CD4-positive, alpha-beta T cell (primary cell): ENCODE measurements at regions not wholly inside any gene's neighbourhood (a gene's known extent, or its start where the extent isn't known, plus 50 kb on each side); places are given as distances from the start of the nearest gene placed in this dataset.

Source experiments
- ATAC-seq: fragments of 200-7000 bp; cut with Tn5 transposase; one replicate; pipeline ENCODE4 v1.10.0; 2022; ENCODE audit warnings: mild to moderate bottlenecking; ENCODE audit not compliant: poor library complexity
- CTCF ChIA-PET: fragments of 350-600 bp; sonication (Branson Sonifier 250); formaldehyde crosslinking; loops from one replicate; lab custom pipeline; 2021; ENCODE audit warnings: antibody characterized with exemption, inconsistent platforms; lab: Charles Lee
- POLR2A ChIA-PET: fragments of 350-600 bp; sonication (Branson Sonifier 250); formaldehyde crosslinking; loops from one replicate; lab custom pipeline; 2021; ENCODE audit warnings: antibody characterized with exemption, inconsistent platforms; lab: Charles Lee
- DNase-seq, 14 experiments: peaks; one replicate each; pipeline ENCODE4 v3.0.0-alpha.2; 2013 to 2020; ENCODE audit warnings: mixed read lengths in 2 of 14
- H3K27ac ChIP-seq, 2 donors: one replicate each; pipeline versions ENCODE4 v1.5.1 to v1.7.0; 2013; ENCODE audit warnings: low read length in 2 of 2, low read depth in 1 of 2, mild to moderate bottlenecking in 1 of 2
- H3K27me3 ChIP-seq, 2 experiments: 1 replicate in 1 of 2; 2 replicates in 1 of 2; pipeline versions ENCODE4 v1.6.1 to v1.7.0; 2013; ENCODE audit warnings: low read length in 2 of 2, control low read depth in 1 of 2, mild to moderate bottlenecking in 1 of 2, moderate library complexity in 1 of 2; ENCODE audit not compliant: insufficient read depth in 2 of 2, control insufficient read depth in 1 of 2
- H3K36me3 ChIP-seq: one replicate; pipeline ENCODE4 v1.6.1; 2013; ENCODE audit warnings: low read length, control low read depth; ENCODE audit not compliant: insufficient read depth
- H3K4me1 ChIP-seq: one replicate; pipeline ENCODE4 v1.6.1; 2013; ENCODE audit warnings: low read length, control low read depth; ENCODE audit not compliant: insufficient read depth
- H3K4me3 ChIP-seq: one replicate; pipeline ENCODE4 v1.5.1; 2013; ENCODE audit warnings: mild to moderate bottlenecking, low read length, moderate library complexity
- H3K9me3 ChIP-seq, 2 experiments: 1 replicate in 1 of 2; 2 replicates in 1 of 2; pipeline versions ENCODE4 v1.6.1 to v1.7.0; 2013; ENCODE audit warnings: low read length in 2 of 2, mild to moderate bottlenecking in 2 of 2, control low read depth in 1 of 2, moderate library complexity in 1 of 2; ENCODE audit not compliant: control insufficient read depth in 1 of 2, insufficient read depth in 1 of 2
- H3K27ac Mint-ChIP-seq: one replicate; pipeline ENCODE4 v1.8.0; 2020; ENCODE audit warnings: mixed read lengths
- H3K27me3 Mint-ChIP-seq: one replicate; pipeline ENCODE4 v1.8.0; 2021; ENCODE audit warnings: mixed read lengths
- H3K36me3 Mint-ChIP-seq: one replicate; pipeline ENCODE4 v1.8.0; 2021; ENCODE audit warnings: low read depth, mixed read lengths
- H3K4me1 Mint-ChIP-seq: one replicate; pipeline ENCODE4 v1.8.0; 2021; ENCODE audit warnings: low read depth, mixed read lengths
- H3K4me3 Mint-ChIP-seq: one replicate; pipeline ENCODE4 v1.8.0; 2020; ENCODE audit warnings: mild to moderate bottlenecking, mixed read lengths
- H3K9me3 Mint-ChIP-seq: one replicate; pipeline ENCODE4 v1.8.0; 2020; ENCODE audit warnings: mixed read lengths
- intact Hi-C, 2 experiments: fragments of 100-400 bp; cut with DNase I in 1 of 2; cut with micrococcal nuclease in 1 of 2; formaldehyde crosslinking; loops; one replicate each; pipeline versions ENCODE4 v1.15.1 to v1.9.0; 2023 to 2025; cut with DNase I, micrococcal nuclease
- TF ChIP-seq, protein P1 (sequence below): fragments of 200-600 bp; IDR thresholded peaks from one replicate; pipeline ENCODE4 v1.8.0; 2022; ENCODE audit warnings: antibody characterized with exemption, mild to moderate bottlenecking

DNA sequence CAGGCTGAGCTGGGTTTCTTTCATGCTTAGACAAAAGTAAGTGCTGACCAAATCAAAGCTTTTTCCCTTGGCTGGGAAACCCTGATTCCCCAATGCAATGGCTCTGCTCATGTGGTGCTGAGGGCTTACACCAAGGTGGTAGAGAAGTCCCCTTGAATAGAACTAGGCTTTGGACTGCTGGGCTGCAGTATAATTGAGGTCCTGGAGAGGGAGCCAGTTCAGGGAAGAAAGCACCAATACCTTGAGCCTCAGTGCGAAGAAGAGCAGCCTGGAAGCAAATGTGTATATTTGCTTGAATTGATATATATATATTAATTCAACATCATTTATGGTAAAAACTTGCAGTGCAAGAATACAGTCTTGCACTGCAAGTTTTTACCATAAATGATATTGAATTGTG is 391.1 kb downstream of the RPS24 start:
- no peaks in the 10 kb centered on the region for H3K27me3 ChIP-seq
- TF ChIP-seq, protein P1, sequence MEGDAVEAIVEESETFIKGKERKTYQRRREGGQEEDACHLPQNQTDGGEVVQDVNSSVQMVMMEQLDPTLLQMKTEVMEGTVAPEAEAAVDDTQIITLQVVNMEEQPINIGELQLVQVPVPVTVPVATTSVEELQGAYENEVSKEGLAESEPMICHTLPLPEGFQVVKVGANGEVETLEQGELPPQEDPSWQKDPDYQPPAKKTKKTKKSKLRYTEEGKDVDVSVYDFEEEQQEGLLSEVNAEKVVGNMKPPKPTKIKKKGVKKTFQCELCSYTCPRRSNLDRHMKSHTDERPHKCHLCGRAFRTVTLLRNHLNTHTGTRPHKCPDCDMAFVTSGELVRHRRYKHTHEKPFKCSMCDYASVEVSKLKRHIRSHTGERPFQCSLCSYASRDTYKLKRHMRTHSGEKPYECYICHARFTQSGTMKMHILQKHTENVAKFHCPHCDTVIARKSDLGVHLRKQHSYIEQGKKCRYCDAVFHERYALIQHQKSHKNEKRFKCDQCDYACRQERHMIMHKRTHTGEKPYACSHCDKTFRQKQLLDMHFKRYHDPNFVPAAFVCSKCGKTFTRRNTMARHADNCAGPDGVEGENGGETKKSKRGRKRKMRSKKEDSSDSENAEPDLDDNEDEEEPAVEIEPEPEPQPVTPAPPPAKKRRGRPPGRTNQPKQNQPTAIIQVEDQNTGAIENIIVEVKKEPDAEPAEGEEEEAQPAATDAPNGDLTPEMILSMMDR: no peak
- no peak overlapping the region for H3K4me3 Mint-ChIP-seq
- peaks cover 17% of the 10 kb centered on the region for H3K9me3 Mint-ChIP-seq
- no peaks in the 10 kb centered on the region for H3K4me1 Mint-ChIP-seq
- H3K27ac Mint-ChIP-seq: no peak overlapping the region
- peaks cover 21% of the 10 kb centered on the region for H3K27me3 Mint-ChIP-seq
- H3K36me3 ChIP-seq: no peaks in the 10 kb centered on the region
- no peak overlapping the region for H3K27ac ChIP-seq
- H3K9me3 ChIP-seq: peaks cover 0 to 4% of the 10 kb centered on the region in 2 experiments
- intact Hi-C loops: no loop called here
- ATAC-seq (no peak), DNase-seq (no peak)
- no peaks in the 10 kb centered on the region for H3K4me1 ChIP-seq
- no peak overlapping the region for H3K4me3 ChIP-seq
- POLR2A ChIA-PET: no interaction called here
- CTCF ChIA-PET: no interaction called here
- H3K36me3 Mint-ChIP-seq: no peaks in the 10 kb centered on the region

DNA sequence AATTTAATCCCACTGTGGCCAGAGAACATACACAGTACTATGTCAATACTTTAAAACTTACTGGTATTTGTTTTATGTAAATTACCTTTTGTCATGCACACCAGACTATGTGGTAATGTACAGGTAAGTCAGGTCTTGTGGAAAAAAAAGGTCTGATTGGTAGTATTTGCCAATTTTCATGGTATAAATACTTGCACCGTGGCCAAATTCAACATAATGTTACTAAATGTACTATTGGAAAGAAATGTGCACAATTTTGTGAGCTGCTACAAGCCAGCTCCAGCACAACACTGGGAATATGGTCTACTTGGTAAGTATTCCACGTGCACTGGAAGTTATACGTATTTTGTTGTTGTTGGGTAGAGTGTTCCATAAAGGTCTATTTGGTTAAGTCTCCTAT is 392.5 kb downstream of the RPS24 start:
- CTCF ChIA-PET: no interaction called here
- POLR2A ChIA-PET: no interaction called here
- H3K4me1 Mint-ChIP-seq: no peaks in the 10 kb centered on the region
- TF ChIP-seq, protein P1: no peak
- H3K4me1 ChIP-seq: no peaks in the 10 kb centered on the region
- peaks cover 17% of the 10 kb centered on the region for H3K9me3 Mint-ChIP-seq
- H3K27me3 Mint-ChIP-seq: peaks cover 19% of the 10 kb centered on the region
- no peak overlapping the region for H3K27ac ChIP-seq
- peaks cover 0 to 4% of the 10 kb centered on the region in 2 experiments for H3K9me3 ChIP-seq
- no peaks in the 10 kb centered on the region for H3K27me3 ChIP-seq
- intact Hi-C loops: no loop called here
- DNase-seq: no peak
- H3K4me3 Mint-ChIP-seq: no peak overlapping the region
- H3K36me3 ChIP-seq: no peaks in the 10 kb centered on the region
- no peak overlapping the region for H3K4me3 ChIP-seq
- ATAC-seq: no peak
- H3K36me3 Mint-ChIP-seq: no peaks in the 10 kb centered on the region
- no peak overlapping the region for H3K27ac Mint-ChIP-seq

DNA sequence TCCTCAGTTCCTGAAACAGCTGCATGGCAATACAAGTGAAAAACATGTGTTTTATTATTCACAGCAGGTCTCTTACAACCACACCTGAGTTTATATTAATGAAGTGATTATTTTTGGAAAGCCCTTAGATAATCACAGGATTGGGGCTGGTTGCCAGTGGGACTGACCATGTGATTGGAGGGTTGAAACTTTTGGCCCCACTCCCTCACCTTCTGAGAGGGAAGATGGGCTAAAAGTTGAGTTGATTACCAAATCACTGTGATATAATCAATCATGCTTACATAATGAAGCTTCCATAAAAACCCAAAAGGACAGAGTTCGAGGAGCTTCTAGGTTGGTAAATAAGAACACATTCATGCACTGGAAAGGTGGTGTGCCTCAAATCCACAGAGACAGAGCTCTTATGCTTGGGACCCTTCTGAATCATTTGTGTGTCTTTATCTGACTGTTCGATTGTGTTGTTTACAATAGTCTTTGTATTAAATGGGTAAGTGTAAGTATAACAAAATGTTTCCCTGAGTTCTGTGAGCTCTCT is 393.9 kb downstream of the RPS24 start:
- no peak for ATAC-seq
- CTCF ChIA-PET: no interaction called here
- DNase-seq: no peak

More for the DNA sequence above, 393.9 kb downstream of the RPS24 start:
- no peak overlapping the region for H3K27ac Mint-ChIP-seq
- peaks cover 20% of the 10 kb centered on the region for H3K27me3 Mint-ChIP-seq
- Histone ChIP-seq H3K4me1 (no peaks in the 10 kb centered on the region), H3K36me3 (no peaks in the 10 kb centered on the region), H3K9me3 (peaks cover 0 to 4% of the 10 kb centered on the region in 2 experiments), H3K4me3 (no peak overlapping the region), H3K27me3 (no peaks in the 10 kb centered on the region), H3K27ac (no peak overlapping the region)
- H3K4me1 Mint-ChIP-seq: no peaks in the 10 kb centered on the region
- no peaks in the 10 kb centered on the region for H3K36me3 Mint-ChIP-seq
- no peak overlapping the region for H3K4me3 Mint-ChIP-seq
- intact Hi-C loops: no loop called here
- peaks cover 17% of the 10 kb centered on the region for H3K9me3 Mint-ChIP-seq
- POLR2A ChIA-PET: no interaction called here
- TF ChIP-seq, protein P1: no peak
